ENCODE measurements at regions not wholly inside any gene's neighbourhood (a gene's known extent, or its start where the extent isn't known, plus 50 kb on each side); places are given as distances from the start of the nearest gene placed in this dataset.

DNA sequence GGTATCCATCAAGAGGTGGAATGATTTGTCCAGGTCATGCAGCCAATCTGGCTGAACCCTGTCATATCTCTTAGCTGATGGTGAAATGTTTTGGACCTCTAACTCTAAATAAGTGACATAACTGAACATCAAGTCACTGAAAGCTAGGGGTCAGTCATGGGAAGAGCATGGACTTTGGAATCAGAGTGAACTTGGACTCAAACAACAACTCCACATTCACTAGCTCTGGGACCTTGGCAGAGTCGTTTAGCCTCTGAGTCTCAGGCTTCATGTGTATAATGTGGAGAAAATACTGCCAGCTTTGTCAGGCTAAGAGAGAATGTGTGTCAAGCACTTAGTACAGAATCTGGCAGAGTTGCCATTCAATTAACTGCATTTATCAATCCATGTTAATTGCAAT is 557.8 kb upstream of the CFAP20DC start:
- TF ChIP-seq, protein P1, sequence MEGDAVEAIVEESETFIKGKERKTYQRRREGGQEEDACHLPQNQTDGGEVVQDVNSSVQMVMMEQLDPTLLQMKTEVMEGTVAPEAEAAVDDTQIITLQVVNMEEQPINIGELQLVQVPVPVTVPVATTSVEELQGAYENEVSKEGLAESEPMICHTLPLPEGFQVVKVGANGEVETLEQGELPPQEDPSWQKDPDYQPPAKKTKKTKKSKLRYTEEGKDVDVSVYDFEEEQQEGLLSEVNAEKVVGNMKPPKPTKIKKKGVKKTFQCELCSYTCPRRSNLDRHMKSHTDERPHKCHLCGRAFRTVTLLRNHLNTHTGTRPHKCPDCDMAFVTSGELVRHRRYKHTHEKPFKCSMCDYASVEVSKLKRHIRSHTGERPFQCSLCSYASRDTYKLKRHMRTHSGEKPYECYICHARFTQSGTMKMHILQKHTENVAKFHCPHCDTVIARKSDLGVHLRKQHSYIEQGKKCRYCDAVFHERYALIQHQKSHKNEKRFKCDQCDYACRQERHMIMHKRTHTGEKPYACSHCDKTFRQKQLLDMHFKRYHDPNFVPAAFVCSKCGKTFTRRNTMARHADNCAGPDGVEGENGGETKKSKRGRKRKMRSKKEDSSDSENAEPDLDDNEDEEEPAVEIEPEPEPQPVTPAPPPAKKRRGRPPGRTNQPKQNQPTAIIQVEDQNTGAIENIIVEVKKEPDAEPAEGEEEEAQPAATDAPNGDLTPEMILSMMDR (IDR thresholded peaks at IDR 0.05), result peak in 1 of 6 experiments; percentile 7
- TF ChIP-seq POLR2A (IDR thresholded peaks at IDR 0.05), result no peak
